Glutamatergic neuron (in vitro differentiated cells): ENCODE measurements at regions not wholly inside any gene's neighbourhood (a gene's known extent, or its start where the extent isn't known, plus 50 kb on each side); places are given as distances from the start of the nearest gene placed in this dataset.

ENCODE experiments used
- DNase-seq: peaks from one replicate; pipeline ENCODE4 v3.0.0; 2022
- H3K27ac Mint-ChIP-seq: one replicate; pipeline ENCODE4 v1.8.0; 2020; ENCODE audit warnings: mild to moderate bottlenecking, mixed read lengths, inconsistent platforms; ENCODE audit not compliant: unreplicated experiment
- H3K27me3 Mint-ChIP-seq: one replicate; pipeline ENCODE4 v1.8.0; 2020; ENCODE audit warnings: mild to moderate bottlenecking, moderate library complexity, mixed read lengths, inconsistent platforms; ENCODE audit not compliant: unreplicated experiment
- H3K36me3 Mint-ChIP-seq: one replicate; pipeline ENCODE4 v1.8.0; 2020; ENCODE audit warnings: mild to moderate bottlenecking, mixed read lengths, inconsistent platforms; ENCODE audit not compliant: unreplicated experiment
- H3K4me1 Mint-ChIP-seq: one replicate; pipeline ENCODE4 v1.8.0; 2020; ENCODE audit warnings: mild to moderate bottlenecking, low read depth, mixed read lengths, inconsistent platforms; ENCODE audit not compliant: unreplicated experiment
- H3K4me3 Mint-ChIP-seq: one replicate; pipeline ENCODE4 v1.8.0; 2020; ENCODE audit warnings: mild to moderate bottlenecking, mixed read lengths, inconsistent platforms; ENCODE audit not compliant: unreplicated experiment
- H3K9me3 Mint-ChIP-seq: one replicate; pipeline ENCODE4 v1.8.0; 2020; ENCODE audit warnings: mild to moderate bottlenecking, moderate library complexity, mixed read lengths, inconsistent platforms; ENCODE audit not compliant: unreplicated experiment
- CTCF ChIP-seq: fragments of 200-600 bp; sonication (generic); IDR thresholded peaks from one replicate; pipeline ENCODE4 v1.5.0; 2021; ENCODE audit not compliant: partially characterized antibody, unreplicated experiment

DNA sequence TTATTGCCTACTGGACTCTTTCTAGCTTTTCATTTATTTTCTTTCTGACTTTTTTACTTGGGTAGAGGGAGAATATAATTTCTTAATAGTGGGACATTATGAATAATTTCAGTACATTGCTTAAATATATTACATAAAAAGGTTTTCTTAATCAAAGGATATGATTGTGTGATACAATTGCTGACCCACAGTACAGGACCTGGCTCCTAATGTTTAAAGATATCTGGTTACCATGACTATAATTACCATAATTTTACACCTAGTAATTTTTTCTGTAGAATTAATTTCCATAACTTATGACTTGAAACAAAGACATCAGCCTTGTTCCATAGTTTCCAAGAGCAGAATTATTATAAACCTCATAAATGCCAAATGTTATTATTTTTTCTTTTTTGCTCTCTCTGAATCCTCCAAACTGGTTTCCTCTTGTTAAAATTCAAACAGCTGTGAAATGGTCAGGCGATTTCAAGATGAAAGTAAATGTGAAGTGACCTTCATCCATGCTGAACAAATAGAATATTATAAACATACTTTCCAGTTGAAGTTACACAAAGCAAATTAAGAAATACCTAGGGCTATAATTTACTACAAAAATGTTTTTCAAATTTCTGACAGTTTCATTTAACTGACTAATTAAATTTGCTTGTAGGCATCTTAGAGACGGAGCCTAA, 301.2 kb upstream of the TYRP1 start:
- H3K9me3 Mint-ChIP-seq = no peaks in the 10 kb centered on the region
- H3K36me3 Mint-ChIP-seq = no peaks in the 10 kb centered on the region
- no peaks in the 10 kb centered on the region for H3K27me3 Mint-ChIP-seq
- no peak for DNase-seq
- no peak overlapping the region for H3K27ac Mint-ChIP-seq
- no peak for TF ChIP-seq CTCF
- no peak overlapping the region for H3K4me3 Mint-ChIP-seq
- H3K4me1 Mint-ChIP-seq = no peaks in the 10 kb centered on the region

DNA sequence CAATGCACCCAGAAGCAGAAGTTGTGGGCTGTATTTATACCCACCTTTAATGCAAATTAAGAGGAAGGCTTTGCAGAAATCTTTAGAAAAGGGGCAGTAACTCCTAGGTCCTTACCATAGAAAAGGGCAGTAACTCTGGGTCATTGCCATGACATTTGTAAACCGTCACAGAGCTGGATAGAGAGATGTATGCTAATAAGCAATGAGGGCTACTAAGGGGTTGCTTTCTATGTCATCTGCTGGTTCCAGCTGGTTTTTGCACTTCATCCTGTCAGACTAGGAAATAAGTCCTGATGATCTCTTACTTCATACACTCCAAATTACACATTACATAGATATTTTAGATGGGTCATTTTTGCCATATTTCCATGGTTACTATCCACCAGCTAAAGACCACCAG, 299.1 kb upstream of the TYRP1 start:
- no peak for TF ChIP-seq CTCF
- Mint-ChIP-seq H3K9me3 (no peaks in the 10 kb centered on the region), H3K4me1 (no peaks in the 10 kb centered on the region), H3K27ac (no peak overlapping the region), H3K27me3 (no peaks in the 10 kb centered on the region), H3K36me3 (no peaks in the 10 kb centered on the region), H3K4me3 (no peak overlapping the region)
- DNase-seq = no peak

DNA sequence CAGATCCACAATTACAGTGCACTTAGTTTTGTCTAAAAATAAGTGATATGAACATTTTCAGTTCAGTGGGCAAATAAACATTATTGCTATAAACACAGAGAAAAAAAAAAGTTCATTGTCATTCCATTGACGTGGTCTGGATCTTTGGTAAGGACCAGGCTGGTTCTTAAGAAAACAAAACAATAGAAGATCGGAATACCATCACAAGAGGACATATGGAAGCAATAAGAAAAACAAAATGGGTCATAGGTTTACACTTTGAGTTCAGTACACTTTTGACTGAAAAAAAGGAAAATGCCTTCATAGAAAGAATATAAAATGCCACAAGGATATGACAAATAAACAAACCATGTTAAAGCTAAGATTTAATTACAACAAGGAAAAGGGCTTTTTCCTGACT, 289.5 kb upstream of the TYRP1 start:
- Mint-ChIP-seq H3K4me3 (no peak overlapping the region), H3K9me3 (no peaks in the 10 kb centered on the region), H3K4me1 (no peaks in the 10 kb centered on the region), H3K36me3 (no peaks in the 10 kb centered on the region), H3K27me3 (no peaks in the 10 kb centered on the region), H3K27ac (no peak overlapping the region)
- TF ChIP-seq CTCF = no peak
- no peak for DNase-seq

- Mint-ChIP-seq H3K4me3 (no peak overlapping the region), H3K9me3 (no peaks in the 10 kb centered on the region), H3K27ac (no peak overlapping the region), H3K27me3 (no peaks in the 10 kb centered on the region), H3K4me1 (no peaks in the 10 kb centered on the region), H3K36me3 (no peaks in the 10 kb centered on the region)
- no peak for DNase-seq
- TF ChIP-seq CTCF = no peak
Observed at GRCh38 chr9:12413986-12414385, 279.2 kb upstream of the TYRP1 start.

- no peak overlapping the region for H3K4me3 Mint-ChIP-seq
Observed at GRCh38 chr9:12414514-12414913, 278.7 kb upstream of the TYRP1 start.

More at GRCh38 chr9:12414514-12414913, 278.7 kb upstream of the TYRP1 start:
- no peak for DNase-seq
- no peak for TF ChIP-seq CTCF
- Mint-ChIP-seq H3K9me3 (no peaks in the 10 kb centered on the region), H3K36me3 (no peaks in the 10 kb centered on the region), H3K27ac (no peak overlapping the region), H3K4me1 (no peaks in the 10 kb centered on the region), H3K27me3 (no peaks in the 10 kb centered on the region)
